Hippocampal formation (tissue), 2 donors: ENCODE measurements at regions not wholly inside any gene's neighbourhood (a gene's known extent, or its start where the extent isn't known, plus 50 kb on each side); places are given as distances from the start of the nearest gene placed in this dataset.
"Not testable (repeated sequence)": the region's sequence is repeated elsewhere in the genome, so short reads cannot be mapped to it uniquely, and the experiment has no call there.

ENCODE experiments used
- DNase-seq, 2 donors: peaks; one replicate each; lab custom pipeline; 2025; lab: John Stamatoyannopoulos, UW

GRCh38 chr7:109467729-109468128 is 898.1 kb downstream of the DNAJB9 start:
- not testable (repeated sequence) for DNase-seq

- DNase-seq: no peak
Measured at GRCh38 chr7:109473172-109473571, 903.5 kb downstream of the DNAJB9 start.

GRCh38 chr7:109476409-109476808 is 906.7 kb downstream of the DNAJB9 start:
- no peak for DNase-seq

- DNase-seq: no peak
Measured at GRCh38 chr7:109479388-109479787, 909.7 kb downstream of the DNAJB9 start.

GRCh38 chr7:109490607-109491006 is 920.9 kb downstream of the DNAJB9 start:
- not testable (repeated sequence) for DNase-seq

- no peak for DNase-seq
Measured at GRCh38 chr7:109497053-109497452, 927.4 kb downstream of the DNAJB9 start.

- DNase-seq: no peak
Measured at GRCh38 chr7:109498131-109498530, 928.5 kb downstream of the DNAJB9 start.

- no peak for DNase-seq
Measured at GRCh38 chr7:109503421-109503820, 933.7 kb downstream of the DNAJB9 start.

- DNase-seq: peak in 1 of 2 donors; percentile 7
Measured at GRCh38 chr7:109522585-109522984, 952.9 kb downstream of the DNAJB9 start.

- no peak for DNase-seq
Measured at GRCh38 chr7:109527833-109528232, 958.2 kb downstream of the DNAJB9 start.

- DNase-seq: no peak
Measured at GRCh38 chr7:109529712-109530111, 960.0 kb downstream of the DNAJB9 start.

- no peak for DNase-seq
Measured at GRCh38 chr7:109532262-109532992, 962.8 kb downstream of the DNAJB9 start.

GRCh38 chr7:109545686-109546085 is 976.0 kb downstream of the DNAJB9 start:
- DNase-seq: no peak

- peak in 1 of 2 donors; percentile 10 for DNase-seq
Measured at GRCh38 chr7:109549471-109550193, 980.0 kb downstream of the DNAJB9 start.

GRCh38 chr7:109552017-109552416 is 982.3 kb downstream of the DNAJB9 start:
- DNase-seq: no peak

- no peak for DNase-seq
Measured at GRCh38 chr7:109577265-109577664, 1007.6 kb downstream of the DNAJB9 start.

- no peak for DNase-seq
Measured at GRCh38 chr7:109579901-109580300, 1010.2 kb downstream of the DNAJB9 start.

- no peak for DNase-seq
Measured at GRCh38 chr7:109582211-109582610, 1012.5 kb downstream of the DNAJB9 start.

- not testable (repeated sequence) for DNase-seq
Measured at GRCh38 chr7:109596948-109597347, 1027.3 kb downstream of the DNAJB9 start.

- no peak for DNase-seq
Measured at GRCh38 chr7:109611656-109612055, 1042.0 kb downstream of the DNAJB9 start.

- DNase-seq: no peak
Measured at GRCh38 chr7:109616551-109617069, 1046.9 kb downstream of the DNAJB9 start.

- DNase-seq: no peak
Measured at GRCh38 chr7:109622320-109622719, 1052.6 kb downstream of the DNAJB9 start.

GRCh38 chr7:109632890-109633289 is 1063.2 kb downstream of the DNAJB9 start:
- not testable (repeated sequence) for DNase-seq
